Suprapubic skin (tissue), 4 donors: ENCODE measurements at regions not wholly inside any gene's neighbourhood (a gene's known extent, or its start where the extent isn't known, plus 50 kb on each side); places are given as distances from the start of the nearest gene placed in this dataset.

ENCODE experiments used
- DNase-seq, 2 donors: peaks; one replicate each; pipeline ENCODE4 v3.0.0-alpha.2; 2019; ENCODE audit warnings: low spot score in 2 of 2
- H3K27ac ChIP-seq: fragments of 200-600 bp; sonication (generic); one replicate; pipeline ENCODE4 v1.5.1; 2019
- H3K27me3 ChIP-seq: fragments of 200-600 bp; sonication (generic); one replicate; pipeline ENCODE4 v1.5.1; 2019
- H3K36me3 ChIP-seq: fragments of 200-600 bp; sonication (generic); one replicate; pipeline ENCODE4 v1.5.1; 2019
- H3K4me1 ChIP-seq: fragments of 200-600 bp; sonication (generic); one replicate; pipeline ENCODE4 v1.5.1; 2019
- H3K4me3 ChIP-seq: fragments of 200-600 bp; sonication (generic); one replicate; pipeline ENCODE4 v1.5.1; 2019; ENCODE audit warnings: mild to moderate bottlenecking
- H3K9me3 ChIP-seq: fragments of 200-600 bp; sonication (generic); one replicate; pipeline ENCODE4 v1.5.1; 2019
- CTCF ChIP-seq, 2 donors: fragments of 200-600 bp in 1 of 2; fragments of 450-650 bp in 1 of 2; sonication (generic) in 1 of 2; IDR thresholded peaks; one replicate each; pipeline ENCODE4 v1.5.1; 2016 to 2019; ENCODE audit warnings: antibody characterized with exemption in 2 of 2, mild to moderate bottlenecking in 1 of 2, moderate library complexity in 1 of 2
- EP300 ChIP-seq: sonication (generic); formaldehyde crosslinking; IDR thresholded peaks from one replicate; pipeline ENCODE4 v1.6.1; 2017; ENCODE audit warnings: antibody characterized with exemption
- POLR2A ChIP-seq, 2 donors: fragments of 450-650 bp; IDR thresholded peaks; one replicate each; pipeline ENCODE4 v1.6.1; 2017; ENCODE audit warnings: antibody characterized with exemption in 2 of 2, mild to moderate bottlenecking in 2 of 2, moderate library complexity in 2 of 2
- POLR2AphosphoS5 ChIP-seq, 3 donors: sonication (generic); formaldehyde crosslinking; IDR thresholded peaks; one replicate each; pipeline ENCODE4 v1.6.1; 2017; ENCODE audit warnings: antibody characterized with exemption in 3 of 3
- WGBS: methylation state at CpG from one replicate; pipeline ENCODE4 v1.1.5; 2018; 5-methylcytosine and 5-hydroxymethylcytosine counted together

- TF ChIP-seq POLR2A (IDR thresholded peaks at IDR 0.05) (no peak), EP300 (no peak), CTCF (IDR thresholded peaks at IDR 0.05) (no peak), POLR2AphosphoS5 (IDR thresholded peaks at IDR 0.05) (no peak)
- no peak for DNase-seq
- H3K4me3 ChIP-seq: no peak overlapping the region
- H3K4me1 ChIP-seq: no peaks in the 10 kb centered on the region
- H3K27me3 ChIP-seq: no peaks in the 10 kb centered on the region
- H3K36me3 ChIP-seq: no peaks in the 10 kb centered on the region
- H3K9me3 ChIP-seq: no peaks in the 10 kb centered on the region
- H3K27ac ChIP-seq: no peak overlapping the region
- 75% methylated on average over 5 of the region's 5 CpGs for WGBS
These were observed 184.2 kb downstream of the KLHL28 start for GRCh38 chr14:44777584-44777983.

DNA sequence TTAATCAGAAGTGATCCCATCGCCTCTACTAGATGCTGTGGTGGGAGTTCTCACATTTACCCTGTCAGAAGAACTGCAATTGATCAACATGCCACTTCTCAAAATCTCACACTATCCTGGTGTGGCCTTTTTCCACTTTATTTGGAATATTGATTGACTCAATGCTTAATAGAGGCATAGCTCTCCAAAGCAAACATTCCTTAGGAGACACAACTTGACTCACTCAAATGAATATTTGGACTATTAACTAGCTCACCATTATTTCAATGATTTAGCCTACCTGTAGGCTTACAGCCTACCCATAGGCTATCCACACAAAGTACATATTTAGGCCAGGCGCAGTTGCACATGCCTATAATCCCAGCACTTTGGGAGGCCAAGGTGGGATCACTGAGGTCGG lies 186.5 kb downstream of the KLHL28 start:
- Histone ChIP-seq H3K27ac (no peak overlapping the region), H3K4me1 (no peaks in the 10 kb centered on the region), H3K27me3 (no peaks in the 10 kb centered on the region), H3K4me3 (no peak overlapping the region), H3K9me3 (no peaks in the 10 kb centered on the region), H3K36me3 (no peaks in the 10 kb centered on the region)
- DNase-seq: no peak
- WGBS: 98% methylated on average over 3 of the region's 3 CpGs
- no peak for TF ChIP-seq CTCF (IDR thresholded peaks at IDR 0.05)
- TF ChIP-seq EP300: no peak
- TF ChIP-seq POLR2AphosphoS5 (IDR thresholded peaks at IDR 0.05): no peak
- no peak for TF ChIP-seq POLR2A (IDR thresholded peaks at IDR 0.05)

DNA sequence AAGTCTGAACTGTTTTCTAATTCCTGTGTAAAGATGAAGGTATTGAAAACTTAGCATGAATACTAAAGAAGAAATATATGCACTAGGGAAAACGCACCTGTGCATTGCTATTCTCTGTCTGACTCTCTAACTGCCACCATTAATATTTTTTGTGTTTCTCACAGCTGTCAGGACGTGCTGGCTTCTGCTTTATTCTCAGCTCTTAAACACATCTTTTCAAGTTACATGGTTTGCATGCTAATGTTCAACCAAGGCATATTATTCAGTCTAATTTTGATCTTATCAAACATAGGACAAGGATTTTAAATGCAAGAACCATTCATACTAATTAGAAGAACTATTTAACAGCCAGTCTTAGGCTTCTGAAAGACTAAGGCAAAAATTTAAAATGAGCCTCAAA lies 187.4 kb downstream of the KLHL28 start:
- no peaks in the 10 kb centered on the region for H3K9me3 ChIP-seq
- H3K27ac ChIP-seq: no peak overlapping the region
- no peak for DNase-seq
- H3K4me3 ChIP-seq: no peak overlapping the region
- no peak for TF ChIP-seq EP300
- TF ChIP-seq CTCF (IDR thresholded peaks at IDR 0.05): no peak
- no peak for TF ChIP-seq POLR2AphosphoS5 (IDR thresholded peaks at IDR 0.05)
- no peak for TF ChIP-seq POLR2A (IDR thresholded peaks at IDR 0.05)
- H3K4me1 ChIP-seq: no peaks in the 10 kb centered on the region
- H3K36me3 ChIP-seq: no peaks in the 10 kb centered on the region
- WGBS: 35% methylated on average over 2 of the region's 2 CpGs
- H3K27me3 ChIP-seq: no peaks in the 10 kb centered on the region

DNA sequence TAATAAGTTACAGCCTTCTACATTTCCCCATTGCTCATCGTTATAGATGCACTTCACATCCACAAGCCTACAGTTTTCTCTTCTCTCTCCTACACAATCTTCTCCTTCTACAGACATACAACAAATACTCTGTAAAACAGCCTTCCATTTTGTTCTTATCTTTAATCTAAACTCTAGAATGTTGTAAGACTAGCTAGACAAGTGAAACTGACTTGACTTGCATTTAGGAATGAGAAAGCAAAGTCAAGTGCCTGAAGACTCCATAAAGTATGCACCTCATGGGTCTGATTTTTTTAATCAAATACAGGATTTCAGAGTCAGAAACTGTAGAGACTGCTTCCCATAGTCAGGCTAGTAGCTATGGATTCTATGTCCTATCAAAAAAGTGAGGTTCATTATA lies 190.3 kb downstream of the KLHL28 start:
- no peak overlapping the region for H3K4me3 ChIP-seq
- 62% methylated on average over 1 of the region's 1 CpG for WGBS
- no peaks in the 10 kb centered on the region for H3K9me3 ChIP-seq
- H3K36me3 ChIP-seq: no peaks in the 10 kb centered on the region
- DNase-seq: no peak
- no peaks in the 10 kb centered on the region for H3K4me1 ChIP-seq
- no peak for TF ChIP-seq POLR2A (IDR thresholded peaks at IDR 0.05)
- TF ChIP-seq EP300: no peak
- no peak for TF ChIP-seq CTCF (IDR thresholded peaks at IDR 0.05)
- no peak for TF ChIP-seq POLR2AphosphoS5 (IDR thresholded peaks at IDR 0.05)
- H3K27me3 ChIP-seq: no peaks in the 10 kb centered on the region
- H3K27ac ChIP-seq: no peak overlapping the region

GRCh38 chr14:44770201-44770600 lies 191.5 kb downstream of the KLHL28 start:
- H3K36me3 ChIP-seq: no peaks in the 10 kb centered on the region
- DNase-seq: no peak
- no peaks in the 10 kb centered on the region for H3K9me3 ChIP-seq
- no peak overlapping the region for H3K27ac ChIP-seq
- 91% methylated on average over 3 of the region's 3 CpGs for WGBS
- no peaks in the 10 kb centered on the region for H3K4me1 ChIP-seq
- H3K27me3 ChIP-seq: no peaks in the 10 kb centered on the region
- TF ChIP-seq POLR2A (IDR thresholded peaks at IDR 0.05) (no peak), EP300 (no peak)
- H3K4me3 ChIP-seq: no peak overlapping the region

GRCh38 chr14:44768935-44769334 lies 192.8 kb downstream of the KLHL28 start:
- TF ChIP-seq EP300 (no peak), POLR2AphosphoS5 (IDR thresholded peaks at IDR 0.05) (no peak), POLR2A (IDR thresholded peaks at IDR 0.05) (no peak)
- Histone ChIP-seq H3K36me3 (no peaks in the 10 kb centered on the region), H3K4me1 (no peaks in the 10 kb centered on the region), H3K9me3 (no peaks in the 10 kb centered on the region), H3K4me3 (no peak overlapping the region), H3K27ac (no peak overlapping the region), H3K27me3 (no peaks in the 10 kb centered on the region)
- no peak for DNase-seq
- 67% methylated on average over 1 of the region's 1 CpG for WGBS
